ENCODE measurements at regions not wholly inside any gene's neighbourhood (a gene's known extent, or its start where the extent isn't known, plus 50 kb on each side); places are given as distances from the start of the nearest gene placed in this dataset.
"Not testable (repeated sequence)": the region's sequence is repeated elsewhere in the genome, so short reads cannot be mapped to it uniquely, and the experiment has no call there.

DNA sequence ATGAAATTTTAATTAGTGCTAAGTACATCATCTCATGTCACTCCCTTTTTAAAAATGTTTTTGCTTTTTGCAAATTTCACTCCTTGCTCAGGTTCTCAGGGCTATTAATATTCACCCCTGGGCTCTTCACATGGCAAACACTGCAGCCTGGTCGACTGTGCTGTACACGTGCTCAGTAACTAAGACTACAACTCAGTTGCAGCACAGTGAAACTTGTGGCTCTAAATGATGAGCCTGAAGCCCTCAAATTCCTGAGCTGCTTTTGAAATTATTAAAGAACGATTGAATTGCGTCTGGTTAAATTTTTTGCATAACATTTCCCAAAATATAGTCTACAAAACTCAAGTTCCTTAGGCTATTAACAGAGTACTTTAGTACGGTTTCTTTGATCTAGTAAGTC lies 159.3 kb upstream of the C2CD4B start:
- DNase-seq: no peak

DNA sequence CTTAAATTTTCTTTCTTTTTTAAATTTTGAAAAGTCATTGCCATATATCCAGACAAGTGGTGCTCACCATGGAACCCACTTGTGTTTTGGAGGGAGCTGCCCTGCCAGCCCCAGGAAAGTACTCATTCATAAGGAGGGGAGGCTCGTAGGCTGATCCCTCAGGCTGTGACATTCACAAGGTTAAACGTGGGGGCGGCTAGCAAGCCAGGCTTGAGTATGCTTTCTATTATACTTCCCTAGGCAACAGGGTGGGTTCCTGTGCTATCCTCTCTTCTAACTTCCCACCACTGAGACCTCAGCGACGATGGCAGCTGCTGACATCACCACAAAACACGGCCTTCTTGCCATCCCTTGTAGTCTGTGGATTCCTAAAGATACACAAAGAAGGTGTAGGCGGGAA lies 160.5 kb upstream of the C2CD4B start:
- DNase-seq: no peak

DNA sequence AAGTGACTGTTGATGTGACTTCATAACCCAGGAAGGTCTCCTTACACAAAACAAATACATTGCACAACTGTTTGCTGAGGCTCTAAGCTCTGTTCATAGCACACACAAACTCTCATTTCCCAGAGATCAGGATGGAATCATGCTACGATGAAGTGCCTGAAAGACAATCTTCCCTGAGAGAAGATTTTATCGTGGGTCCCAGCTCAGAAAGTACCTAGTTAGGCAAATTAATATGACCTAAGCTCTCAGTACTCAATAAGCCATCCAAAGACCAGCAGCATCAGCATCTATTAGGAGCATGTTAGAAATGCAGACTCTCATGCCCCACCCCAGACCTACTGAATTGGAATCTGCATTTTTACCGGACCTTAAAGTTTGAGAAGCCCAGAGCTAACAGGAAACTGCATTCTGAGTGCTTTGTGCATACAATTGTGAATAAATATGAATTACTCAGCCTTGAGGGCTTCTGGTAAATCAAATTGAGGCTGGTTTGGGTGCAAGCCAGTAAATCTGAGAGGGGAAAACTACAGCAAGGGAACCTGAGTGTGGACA lies 161.5 kb upstream of the C2CD4B start:
- DNase-seq: no peak

DNA sequence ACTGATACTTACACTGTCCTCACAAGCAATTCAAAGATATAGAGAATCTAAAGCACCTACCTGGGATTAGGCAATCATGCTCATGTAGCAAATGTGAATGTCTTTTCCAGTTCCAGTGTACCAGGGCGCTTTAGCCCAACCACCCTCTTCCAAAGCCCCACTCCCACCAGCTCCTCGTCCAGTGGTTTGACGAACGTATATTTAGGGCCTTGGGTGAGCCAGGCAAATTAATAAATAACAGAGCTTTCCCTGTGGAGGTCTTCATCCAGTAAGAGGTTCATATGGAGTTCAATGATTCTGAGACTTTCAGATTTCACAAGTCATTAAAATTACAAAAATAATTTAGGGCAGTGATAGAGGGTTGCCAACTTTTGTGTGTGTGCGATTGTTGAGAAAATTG lies 162.3 kb upstream of the C2CD4B start:
- DNase-seq: no peak

DNA sequence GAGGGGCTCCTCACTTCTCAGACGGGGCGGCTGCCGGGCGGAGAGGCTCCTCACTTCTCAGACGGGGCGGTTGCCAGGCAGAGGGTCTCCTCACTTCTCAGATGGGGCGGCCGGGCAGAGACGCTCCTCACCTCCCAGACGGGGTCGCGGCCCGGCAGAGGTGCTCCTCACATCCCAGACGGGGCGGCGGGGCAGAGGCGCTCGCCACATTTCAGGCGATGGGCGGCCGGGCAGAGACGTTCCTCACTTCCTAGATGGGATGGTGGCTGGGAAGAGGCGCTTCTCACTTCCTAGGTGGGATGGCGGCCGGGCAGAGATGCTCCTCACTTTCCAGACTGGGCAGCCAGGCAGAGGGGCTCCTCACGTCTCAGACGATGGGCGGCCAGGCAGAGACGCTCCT lies 167.4 kb upstream of the C2CD4B start:
- DNase-seq: not testable (repeated sequence)

DNA sequence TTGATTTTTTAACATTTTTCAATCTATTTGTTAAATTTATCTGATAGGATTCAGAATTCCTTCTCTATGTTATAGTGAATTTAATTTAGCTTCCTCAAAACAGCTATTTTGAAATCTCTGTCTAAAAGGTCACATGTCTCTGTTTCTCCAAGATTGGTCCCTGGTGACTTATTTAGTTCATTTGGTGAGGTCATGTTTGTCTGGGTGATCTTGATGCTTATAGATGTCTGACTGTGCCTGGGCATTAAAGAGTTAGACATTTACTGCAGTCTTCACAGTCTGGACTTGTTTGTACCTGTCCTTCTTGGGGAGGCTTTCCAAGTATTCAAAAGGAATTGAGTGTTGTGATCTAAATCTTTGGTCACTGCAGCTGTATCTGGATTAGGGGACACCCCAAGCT lies 169.5 kb upstream of the C2CD4B start:
- DNase-seq: no peak

DNA sequence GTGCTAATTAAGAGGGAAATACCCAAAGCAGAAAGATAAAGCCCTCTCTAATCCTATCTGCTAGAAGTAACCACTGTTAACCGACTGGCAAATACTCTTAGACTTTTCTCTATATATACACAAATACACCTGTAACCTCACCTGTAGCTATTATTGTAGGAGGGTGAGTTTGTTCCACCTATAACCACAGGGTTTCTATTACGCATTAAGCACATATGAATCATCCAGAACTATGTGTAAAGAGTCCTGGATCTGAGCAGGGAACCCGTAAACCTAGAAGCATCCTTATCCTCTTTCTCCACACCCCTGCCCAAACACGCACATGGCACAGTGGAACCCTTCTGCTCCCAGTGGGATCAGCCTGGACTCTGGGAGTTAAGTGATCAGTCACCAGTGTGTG lies 172.8 kb upstream of the C2CD4B start:
- DNase-seq: no peak

DNA sequence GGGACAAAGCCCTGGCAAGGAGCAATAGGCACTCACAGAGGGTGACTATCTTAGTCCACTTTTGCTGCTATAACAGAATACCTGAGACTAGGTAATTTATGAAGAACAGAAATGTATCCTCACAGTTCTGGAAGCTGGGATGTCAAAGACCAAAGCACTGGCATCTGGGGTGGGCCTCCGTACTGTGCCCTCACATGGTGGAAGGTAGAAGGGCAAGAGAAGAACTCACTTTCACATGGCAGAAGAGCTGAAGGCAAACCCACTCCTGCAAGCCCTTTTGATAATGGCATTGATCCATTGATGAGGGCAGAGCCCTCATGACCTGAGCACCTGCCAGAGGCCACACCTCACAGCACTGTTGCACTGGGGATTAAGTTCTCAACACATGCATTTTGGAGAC lies 173.4 kb upstream of the C2CD4B start:
- peak in 1 of 2 experiments; percentile 16 for DNase-seq

DNA sequence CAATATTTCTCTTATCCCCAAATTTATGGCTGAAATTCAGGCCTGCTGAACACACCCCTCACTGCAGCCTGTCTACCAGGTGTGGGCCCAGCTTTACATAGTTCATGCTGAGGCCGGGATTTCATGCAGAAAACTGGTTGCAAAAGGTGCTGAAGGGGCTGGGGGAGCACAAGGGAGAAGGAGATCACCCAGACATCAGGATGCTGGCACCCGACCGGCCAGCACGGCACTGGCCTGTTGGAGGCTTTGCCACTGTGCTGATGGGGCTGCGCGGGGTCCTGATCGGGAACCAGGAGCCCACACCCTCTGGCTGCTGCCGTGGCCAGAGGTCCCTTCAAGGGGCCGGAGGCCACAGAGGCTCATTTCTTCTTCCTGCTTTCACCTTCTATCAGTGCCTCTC lies 177.9 kb upstream of the C2CD4B start:
- no peak for DNase-seq

DNA sequence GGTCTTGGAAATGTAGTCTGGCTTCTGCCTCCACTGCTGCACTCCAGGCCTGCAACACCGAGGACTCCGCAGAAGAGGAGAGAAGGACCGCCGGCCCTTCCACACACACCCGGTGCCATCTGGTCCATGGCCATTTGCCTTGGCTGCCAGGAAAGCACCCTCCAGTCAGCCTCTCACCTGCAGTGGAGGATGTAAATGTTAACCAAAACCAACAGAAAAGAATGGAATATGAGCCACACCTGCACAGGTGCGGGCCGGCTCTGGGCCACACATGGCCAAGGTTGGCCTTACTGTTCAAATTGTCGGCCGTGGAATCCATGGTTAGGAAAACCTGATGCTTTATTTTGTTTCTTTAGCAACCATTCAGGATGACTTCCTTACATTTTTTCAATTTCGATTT lies 178.3 kb upstream of the C2CD4B start:
- peak in 1 of 2 experiments; percentile 61 for DNase-seq

DNA sequence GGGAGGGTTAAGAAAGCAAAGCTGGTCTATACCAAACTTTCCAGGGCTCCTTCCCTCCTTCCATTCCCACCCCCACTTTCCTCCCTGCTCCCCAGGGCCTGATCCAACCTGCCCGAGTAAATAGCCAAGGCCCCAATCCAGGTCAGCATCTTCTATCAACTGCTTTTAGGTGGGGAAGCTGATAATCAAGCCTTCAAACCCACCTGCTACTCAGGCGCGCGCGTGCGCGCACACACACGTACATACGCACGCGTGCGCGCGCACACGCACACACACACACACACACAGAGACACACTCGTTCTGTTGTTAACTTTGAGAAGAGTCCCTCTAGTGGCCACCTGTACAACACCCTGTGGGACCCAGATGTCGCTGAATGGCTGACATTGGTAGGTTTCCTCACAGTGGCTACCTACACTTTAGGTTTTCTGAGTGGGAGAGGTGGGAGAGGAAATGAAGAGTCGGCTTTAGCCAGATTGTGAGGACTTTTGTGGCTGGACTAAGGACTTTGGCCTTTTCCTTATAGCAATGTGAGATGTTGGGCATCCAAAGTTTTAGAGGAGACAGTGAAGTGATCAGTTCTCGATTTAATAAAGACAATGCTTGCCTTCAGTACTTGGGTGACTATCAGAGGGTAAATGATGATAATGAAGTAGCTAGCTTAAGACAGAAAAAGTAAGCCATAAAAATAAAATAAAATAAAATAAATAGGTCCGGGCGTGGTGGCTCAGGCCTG lies 179.9 kb upstream of the C2CD4B start:
- DNase-seq: peak; percentile 80 to 91

DNA sequence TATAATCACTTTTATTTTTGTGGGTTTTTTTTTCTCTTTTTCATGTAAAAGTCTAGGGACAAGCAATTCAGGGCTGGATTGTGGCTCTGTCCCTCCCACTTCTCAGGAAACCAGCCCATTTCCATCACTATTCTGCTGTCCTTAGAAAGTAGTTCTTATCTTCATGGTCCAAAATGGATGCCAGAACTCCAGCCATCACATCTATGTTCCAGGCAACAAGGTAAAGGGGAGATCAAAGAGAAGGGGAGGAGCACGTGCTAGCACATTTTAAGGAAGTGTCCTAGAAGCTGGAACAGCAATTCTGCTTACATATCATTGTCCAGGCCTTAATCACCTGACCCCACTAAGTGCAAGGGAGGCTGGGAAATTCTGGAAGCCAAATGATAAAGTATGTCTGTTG lies 181.1 kb upstream of the C2CD4B start:
- DNase-seq: no peak

DNA sequence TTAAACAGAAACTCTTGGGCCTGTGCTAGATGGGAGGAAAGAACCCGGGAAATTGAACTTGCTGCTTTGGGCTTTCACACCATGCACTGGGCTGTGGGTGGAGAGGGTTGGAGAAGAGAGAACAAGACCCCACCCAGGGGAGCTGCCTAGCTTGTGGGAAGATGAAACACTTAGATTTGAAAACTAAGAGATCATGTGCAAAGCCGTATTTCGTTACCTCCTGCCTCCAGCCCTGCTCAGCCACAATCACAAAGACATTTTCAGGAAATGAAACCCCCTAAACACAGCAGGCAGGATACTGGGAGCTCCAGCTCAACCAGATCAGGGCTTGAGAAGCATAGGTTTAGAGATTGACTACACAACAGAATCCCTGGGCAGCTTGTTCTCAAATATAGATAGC lies 183.0 kb upstream of the C2CD4B start:
- no peak for DNase-seq

DNA sequence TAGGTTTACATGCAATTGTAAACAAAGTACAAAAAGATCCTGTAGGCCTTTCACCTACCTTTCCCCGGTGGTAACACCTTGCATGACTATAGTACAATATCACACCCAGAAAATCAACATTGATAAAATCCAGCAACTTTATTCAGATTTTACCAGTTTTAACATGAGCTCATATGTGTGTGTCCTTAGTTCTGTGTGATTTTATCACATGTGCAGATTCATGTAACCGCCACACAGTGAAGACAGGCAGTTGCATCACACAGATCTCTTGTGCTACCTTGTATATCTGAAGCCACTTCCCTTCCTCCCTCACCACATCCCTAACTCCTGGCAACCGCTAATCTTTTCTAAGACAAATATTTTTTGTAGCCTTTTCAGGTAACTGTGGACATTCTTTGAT lies 183.5 kb upstream of the C2CD4B start:
- no peak for DNase-seq

DNA sequence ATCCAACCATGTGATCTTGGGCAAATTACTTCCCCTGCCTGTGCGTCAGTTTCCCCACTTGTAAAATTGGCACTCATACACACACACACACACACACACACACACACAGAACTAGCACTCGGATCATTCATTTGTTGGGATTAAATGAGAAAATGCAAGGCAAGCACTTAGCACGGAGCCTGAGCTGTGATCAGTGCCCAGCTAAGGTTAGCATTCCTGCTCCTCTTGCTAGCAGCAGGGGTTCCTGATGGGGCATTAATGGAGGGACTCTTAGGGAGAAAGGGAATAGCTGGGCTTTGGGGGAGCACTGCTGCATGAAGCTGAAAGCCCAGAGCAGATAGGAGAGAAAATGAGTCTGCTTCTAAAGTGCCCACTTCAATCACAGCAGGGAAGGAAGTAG lies 187.7 kb upstream of the C2CD4B start:
- no peak for DNase-seq

DNA sequence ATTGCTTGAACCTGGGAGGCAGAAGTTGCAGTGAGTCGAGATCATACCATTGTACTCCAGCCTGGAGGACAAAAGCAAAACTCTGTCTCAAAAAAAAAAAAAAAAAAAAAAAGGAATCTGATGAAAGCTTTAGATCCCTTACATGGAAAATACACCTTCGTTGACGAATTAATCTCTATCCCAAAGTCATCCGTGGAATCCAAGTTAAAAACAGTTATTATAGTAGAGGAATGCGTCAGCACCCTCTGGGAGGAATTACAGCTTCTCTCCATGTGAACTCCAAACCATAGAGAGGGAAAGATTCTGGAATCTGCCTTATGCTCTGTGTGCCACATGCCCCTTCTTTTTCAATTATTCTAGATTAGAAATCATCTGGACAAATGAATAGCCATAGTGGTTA lies 192.3 kb upstream of the C2CD4B start:
- no peak for DNase-seq

DNA sequence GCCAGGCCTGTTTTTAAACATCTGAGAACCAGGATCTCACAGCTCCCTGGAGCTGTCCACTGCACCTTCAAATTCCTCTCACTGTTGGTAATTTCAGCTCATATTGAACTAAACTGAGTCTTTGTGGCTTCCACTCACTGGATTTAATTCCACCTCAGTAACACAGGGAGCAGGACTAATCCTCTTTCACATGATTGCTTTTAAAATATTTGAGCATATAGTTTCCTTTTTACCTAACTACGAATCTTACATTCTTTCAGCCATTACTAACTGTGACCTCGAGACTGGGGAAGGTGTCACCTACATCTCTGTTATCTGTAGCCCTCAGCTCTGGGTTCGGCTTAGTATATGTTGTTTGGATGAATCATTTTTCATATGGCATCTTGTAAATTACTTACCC lies 194.3 kb upstream of the C2CD4B start:
- no peak for DNase-seq

DNA sequence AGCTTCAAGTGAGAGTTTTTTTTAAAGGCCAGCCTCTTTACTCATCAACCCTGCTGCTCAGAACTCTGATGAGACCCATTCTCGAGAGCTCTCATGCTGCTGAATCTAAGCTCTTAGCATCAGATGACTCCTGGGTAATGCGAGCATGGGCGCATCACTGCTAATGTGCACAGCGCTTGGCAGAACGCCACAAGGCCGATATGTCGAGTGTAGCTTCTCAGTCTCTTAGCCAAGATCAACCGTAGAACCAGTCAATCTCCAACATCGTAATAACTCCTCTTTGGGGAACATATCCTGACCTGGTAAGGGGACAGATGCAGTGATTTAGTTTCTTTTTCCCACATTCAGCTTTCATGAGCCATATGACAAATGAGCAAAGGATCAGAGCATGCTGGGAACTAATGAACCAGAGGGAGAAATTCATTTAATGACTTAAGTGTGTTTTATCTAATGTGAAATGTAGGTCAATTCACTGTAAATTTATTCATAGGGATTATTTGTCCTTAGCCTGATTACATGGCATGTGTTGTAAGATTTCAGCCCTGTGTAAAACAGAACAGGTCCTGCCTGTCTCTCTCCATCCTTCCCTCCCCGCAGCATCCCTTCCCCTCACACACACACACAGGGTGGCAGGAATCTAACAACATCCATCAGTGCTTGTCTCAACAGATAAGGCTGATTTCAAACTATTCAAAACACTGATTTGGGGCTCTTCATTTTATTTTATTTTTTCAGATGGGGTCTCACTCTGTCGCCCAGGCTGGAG lies 195.4 kb upstream of the C2CD4B start:
- DNase-seq: no peak

DNA sequence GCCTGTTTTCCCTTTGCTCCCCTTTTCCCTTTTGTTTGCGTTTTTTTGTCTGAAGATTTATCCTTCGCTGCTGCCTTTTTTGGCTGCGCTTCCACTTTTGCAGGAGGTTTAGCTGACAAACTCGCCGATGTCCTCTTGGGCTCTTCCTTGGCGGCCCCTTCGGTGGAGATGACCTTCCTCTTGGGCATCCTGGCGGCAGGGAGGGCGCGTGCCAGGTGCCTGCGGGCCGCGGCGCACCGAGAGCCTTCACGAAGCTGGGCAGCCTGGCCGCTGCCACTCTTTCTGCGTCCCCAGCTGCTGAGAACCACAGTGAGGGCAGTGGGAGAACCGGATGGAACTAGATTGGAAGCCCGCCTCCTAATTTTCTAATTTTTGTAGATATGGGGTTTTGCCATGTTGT lies 197.1 kb upstream of the C2CD4B start:
- no peak for DNase-seq

DNA sequence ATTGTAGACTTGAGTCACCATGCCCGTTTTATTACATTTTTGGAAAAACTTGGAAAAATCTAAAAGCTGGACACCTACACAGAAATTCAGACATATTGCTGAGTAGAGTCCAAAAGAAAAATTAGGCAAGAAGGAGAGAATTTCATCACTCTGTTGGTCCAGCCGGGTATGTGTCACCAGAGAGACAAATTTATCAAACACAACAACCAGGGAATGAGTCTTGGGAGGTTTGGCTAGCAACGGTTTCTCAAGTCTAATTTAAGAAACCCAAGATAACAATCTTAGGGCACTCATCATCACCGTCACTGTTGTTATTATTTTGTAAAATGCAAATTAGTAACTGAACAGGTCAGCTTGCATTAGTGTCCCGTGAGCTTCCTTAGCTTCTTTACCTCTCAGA lies 197.5 kb upstream of the C2CD4B start:
- no peak for DNase-seq

DNA sequence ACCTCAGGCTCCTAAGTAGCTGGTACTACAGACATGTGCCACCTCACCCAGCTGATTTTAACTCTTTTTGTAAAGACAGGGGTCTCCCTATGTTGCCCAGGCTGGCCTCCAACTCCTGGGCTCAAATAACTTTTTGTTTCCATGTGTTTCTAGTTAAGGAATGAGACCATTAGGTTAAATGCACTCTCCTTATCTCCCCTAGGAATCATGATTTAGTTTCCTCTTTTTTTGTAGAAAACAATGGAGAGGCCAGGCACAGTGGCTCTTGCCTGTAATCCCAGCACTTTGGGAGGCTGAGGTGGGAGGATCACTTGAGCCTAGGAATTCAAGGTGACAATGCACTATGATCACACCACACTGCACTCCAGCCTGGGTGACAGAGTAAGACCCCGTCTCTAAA lies 198.8 kb upstream of the C2CD4B start:
- no peak for DNase-seq

DNA sequence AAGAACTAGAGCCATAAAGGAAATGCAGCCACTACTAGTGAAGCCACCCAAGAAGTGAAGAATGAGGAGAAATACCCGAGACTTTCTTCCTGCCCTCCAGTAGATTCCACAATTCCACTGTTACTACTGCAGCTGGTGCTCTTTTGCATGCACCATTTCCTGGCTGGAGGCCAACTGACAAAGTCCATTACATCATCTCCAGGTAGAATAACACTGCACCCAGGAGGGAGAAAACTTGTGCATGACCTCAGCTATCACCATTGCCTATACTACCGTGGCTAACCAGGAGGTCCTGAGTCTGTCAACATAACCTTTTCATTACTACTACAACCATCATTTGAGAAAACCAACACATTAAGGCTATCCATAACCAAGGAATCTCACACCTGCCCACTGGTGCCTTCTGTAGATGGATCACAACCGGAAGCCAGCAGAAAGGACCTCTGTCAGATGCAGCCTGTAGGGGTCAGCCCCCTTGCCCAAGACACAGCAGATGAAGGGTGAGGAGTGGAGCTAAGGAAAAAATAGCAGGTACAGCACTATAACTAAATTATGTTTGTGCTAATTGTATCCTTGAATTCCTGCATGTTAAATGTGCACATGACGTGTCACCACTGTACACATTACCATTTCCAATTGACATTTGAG lies 200.8 kb upstream of the C2CD4B start:
- DNase-seq: peak; percentile 55 to 74

DNA sequence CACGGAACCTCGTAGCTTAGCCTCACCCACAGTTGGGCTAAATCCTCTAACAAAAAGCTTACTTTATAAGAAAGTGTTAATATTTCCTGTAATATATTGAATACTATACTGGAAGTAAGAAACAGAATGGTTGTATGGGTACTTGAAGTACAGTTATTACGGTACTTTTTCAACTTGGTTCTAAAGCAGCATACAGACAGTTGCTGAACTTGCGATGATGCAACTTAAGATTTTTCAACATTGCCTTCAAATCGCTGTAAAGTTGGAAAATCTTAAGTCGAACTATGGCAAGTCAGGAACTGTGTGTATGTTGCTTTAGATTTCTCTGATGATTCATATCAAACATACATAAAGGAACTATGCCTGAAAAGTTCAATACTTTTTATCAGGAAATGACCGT lies 204.4 kb upstream of the C2CD4B start:
- no peak for DNase-seq

DNA sequence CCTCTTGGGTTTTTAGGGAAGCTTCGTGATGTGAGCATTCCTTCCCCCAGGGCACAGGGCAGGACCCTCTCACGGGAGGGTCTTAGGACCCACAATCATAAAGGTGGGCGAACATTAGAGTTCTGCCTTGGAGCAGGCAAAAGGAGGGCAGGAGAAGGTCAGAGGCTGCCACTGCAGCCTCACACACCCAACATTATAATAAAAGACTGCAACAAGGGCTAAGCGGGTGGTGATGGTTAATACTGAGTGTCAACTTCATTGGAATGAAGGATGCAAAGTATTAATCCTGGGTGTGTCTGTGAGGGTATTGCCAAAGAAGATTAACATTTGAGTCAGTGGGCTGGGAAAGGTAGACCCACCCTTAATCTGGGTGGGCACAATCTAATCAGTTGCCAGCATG lies 206.6 kb upstream of the C2CD4B start:
- not testable (repeated sequence) for DNase-seq

All from NCI-H526 (cell line).